ENCODE measurements at regions not wholly inside any gene's neighbourhood (a gene's known extent, or its start where the extent isn't known, plus 50 kb on each side); places are given as distances from the start of the nearest gene placed in this dataset.

DNA sequence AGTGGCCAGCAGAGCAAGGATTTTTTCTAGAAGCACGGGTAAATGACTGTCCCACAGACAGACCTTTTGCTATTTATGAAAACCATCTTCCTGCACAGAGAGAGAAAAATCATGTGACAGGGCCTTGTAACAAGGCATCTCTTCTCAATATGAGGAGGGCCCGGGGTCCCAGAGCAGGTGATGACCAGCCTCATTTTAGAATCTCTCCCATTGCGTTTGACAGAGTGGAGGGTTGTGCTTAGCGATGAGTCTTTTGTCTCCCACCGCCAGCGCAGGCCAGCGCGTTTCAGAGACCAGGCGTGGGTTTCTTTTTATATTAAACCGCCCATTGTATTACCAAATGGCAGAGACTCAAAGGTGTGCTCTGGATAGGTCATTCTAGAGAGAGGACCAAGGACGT, 97.4 kb upstream of the UBL3 start:
- no peaks in the 10 kb centered on the region for H3K79me2 ChIP-seq
- no peaks in the 10 kb centered on the region for H3K27me3 ChIP-seq (ENCODE audit: control insufficient read depth, insufficient read depth, low read length)
- no peaks in the 10 kb centered on the region for H3K9me3 ChIP-seq (ENCODE audit: control insufficient read depth, low read length)
- H3K9ac ChIP-seq: no peak overlapping the region
- H3K27ac ChIP-seq: no peak overlapping the region
- H3K4me3 ChIP-seq (ENCODE audit: low read depth, low read length): no peak overlapping the region
- no peak overlapping the region for H2AFZ ChIP-seq
- H3K4me2 ChIP-seq (ENCODE audit: low read length): no peak overlapping the region
- no peaks in the 10 kb centered on the region for H3K36me3 ChIP-seq (ENCODE audit: control insufficient read depth, insufficient read depth, low read length)
- TF ChIP-seq, protein P1, sequence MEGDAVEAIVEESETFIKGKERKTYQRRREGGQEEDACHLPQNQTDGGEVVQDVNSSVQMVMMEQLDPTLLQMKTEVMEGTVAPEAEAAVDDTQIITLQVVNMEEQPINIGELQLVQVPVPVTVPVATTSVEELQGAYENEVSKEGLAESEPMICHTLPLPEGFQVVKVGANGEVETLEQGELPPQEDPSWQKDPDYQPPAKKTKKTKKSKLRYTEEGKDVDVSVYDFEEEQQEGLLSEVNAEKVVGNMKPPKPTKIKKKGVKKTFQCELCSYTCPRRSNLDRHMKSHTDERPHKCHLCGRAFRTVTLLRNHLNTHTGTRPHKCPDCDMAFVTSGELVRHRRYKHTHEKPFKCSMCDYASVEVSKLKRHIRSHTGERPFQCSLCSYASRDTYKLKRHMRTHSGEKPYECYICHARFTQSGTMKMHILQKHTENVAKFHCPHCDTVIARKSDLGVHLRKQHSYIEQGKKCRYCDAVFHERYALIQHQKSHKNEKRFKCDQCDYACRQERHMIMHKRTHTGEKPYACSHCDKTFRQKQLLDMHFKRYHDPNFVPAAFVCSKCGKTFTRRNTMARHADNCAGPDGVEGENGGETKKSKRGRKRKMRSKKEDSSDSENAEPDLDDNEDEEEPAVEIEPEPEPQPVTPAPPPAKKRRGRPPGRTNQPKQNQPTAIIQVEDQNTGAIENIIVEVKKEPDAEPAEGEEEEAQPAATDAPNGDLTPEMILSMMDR (IDR thresholded peaks at IDR 0.05): no peak
- no peaks in the 10 kb centered on the region for H3K4me1 ChIP-seq

DNA sequence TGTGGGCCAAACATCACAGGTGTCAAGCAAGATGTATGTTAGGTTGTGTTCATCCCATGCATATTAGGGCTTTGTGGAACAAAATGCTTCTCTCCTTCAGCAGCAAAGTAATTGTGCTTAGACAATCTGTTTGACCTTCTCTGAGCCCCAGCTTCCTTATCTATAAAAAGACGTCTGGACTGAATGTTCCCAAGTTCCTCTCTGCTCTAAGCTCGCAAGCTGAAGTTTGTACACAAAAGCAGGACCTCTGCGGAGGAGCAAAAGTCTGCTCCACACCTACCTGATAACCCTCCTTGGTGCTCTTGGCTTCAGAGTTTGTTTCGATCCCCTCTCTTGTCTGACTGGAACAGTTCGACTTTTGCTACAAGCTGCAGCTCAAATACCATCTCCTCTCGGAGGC, 95.7 kb upstream of the UBL3 start:
- H3K9ac ChIP-seq: no peak overlapping the region
- no peak overlapping the region for H3K4me2 ChIP-seq (ENCODE audit: low read length)
- TF ChIP-seq, protein P1 (IDR thresholded peaks at IDR 0.05): no peak
- H3K36me3 ChIP-seq (ENCODE audit: control insufficient read depth, insufficient read depth, low read length): no peaks in the 10 kb centered on the region
- no peak overlapping the region for H3K27ac ChIP-seq
- H2AFZ ChIP-seq: no peak overlapping the region
- H3K27me3 ChIP-seq (ENCODE audit: control insufficient read depth, insufficient read depth, low read length): no peaks in the 10 kb centered on the region
- no peaks in the 10 kb centered on the region for H3K79me2 ChIP-seq
- H3K4me3 ChIP-seq (ENCODE audit: low read depth, low read length): no peak overlapping the region
- no peaks in the 10 kb centered on the region for H3K4me1 ChIP-seq
- H3K9me3 ChIP-seq (ENCODE audit: control insufficient read depth, low read length): no peaks in the 10 kb centered on the region

DNA sequence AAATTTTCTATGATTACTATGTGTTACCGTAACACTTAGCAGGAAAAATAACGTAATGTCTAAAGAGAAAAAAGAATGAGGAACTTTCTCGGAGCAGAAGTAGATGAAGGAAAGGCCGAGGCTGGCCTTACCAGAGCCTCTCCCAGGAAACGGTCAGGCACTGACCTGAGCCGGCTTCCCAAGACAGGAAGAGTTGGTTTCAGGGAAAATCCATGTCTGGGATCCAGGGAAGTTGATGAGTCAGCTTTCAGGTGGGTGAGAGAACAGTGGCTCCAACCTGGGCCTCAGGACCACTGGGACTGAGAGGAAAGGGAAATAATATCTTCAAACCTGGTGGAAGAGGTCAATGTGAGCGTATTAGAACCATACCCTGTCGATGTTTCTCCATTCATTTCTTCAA, 93.3 kb upstream of the UBL3 start:
- Histone ChIP-seq H3K9me3 (ENCODE audit: control insufficient read depth, low read length) (no peaks in the 10 kb centered on the region), H3K27ac (no peak overlapping the region), H3K27me3 (ENCODE audit: control insufficient read depth, insufficient read depth, low read length) (no peaks in the 10 kb centered on the region), H3K4me1 (no peaks in the 10 kb centered on the region), H2AFZ (no peak overlapping the region), H3K36me3 (ENCODE audit: control insufficient read depth, insufficient read depth, low read length) (no peaks in the 10 kb centered on the region), H3K4me2 (ENCODE audit: low read length) (no peak overlapping the region), H3K4me3 (ENCODE audit: low read depth, low read length) (no peak overlapping the region), H3K79me2 (no peaks in the 10 kb centered on the region), H3K9ac (no peak overlapping the region)
- TF ChIP-seq, protein P1 (IDR thresholded peaks at IDR 0.05): no peak

DNA sequence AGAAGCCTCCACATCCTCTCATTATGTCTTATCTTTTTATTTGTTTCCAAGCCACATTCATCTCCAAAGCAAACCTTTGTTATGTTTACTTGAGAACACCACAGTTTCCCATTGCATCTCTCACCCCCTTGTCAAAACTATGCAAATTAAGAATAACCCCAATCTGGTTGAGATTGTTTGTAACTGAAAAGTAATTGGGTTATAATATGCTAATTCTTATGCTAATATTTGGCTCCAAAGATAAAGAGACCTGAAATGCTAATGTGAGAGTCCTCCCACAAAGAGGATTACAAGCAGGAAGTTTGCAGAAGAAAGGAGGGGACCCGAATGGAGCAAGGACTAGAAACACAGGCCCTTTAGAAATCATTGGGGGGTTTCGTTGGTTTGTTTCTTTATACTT, 92.9 kb upstream of the UBL3 start:
- Histone ChIP-seq H3K79me2 (no peaks in the 10 kb centered on the region), H2AFZ (no peak overlapping the region), H3K4me1 (no peaks in the 10 kb centered on the region), H3K9ac (no peak overlapping the region), H3K27ac (no peak overlapping the region), H3K4me2 (ENCODE audit: low read length) (no peak overlapping the region), H3K4me3 (ENCODE audit: low read depth, low read length) (no peak overlapping the region), H3K36me3 (ENCODE audit: control insufficient read depth, insufficient read depth, low read length) (no peaks in the 10 kb centered on the region), H3K27me3 (ENCODE audit: control insufficient read depth, insufficient read depth, low read length) (no peaks in the 10 kb centered on the region), H3K9me3 (ENCODE audit: control insufficient read depth, low read length) (no peaks in the 10 kb centered on the region)
- TF ChIP-seq, protein P1 (IDR thresholded peaks at IDR 0.05): no peak

DNA sequence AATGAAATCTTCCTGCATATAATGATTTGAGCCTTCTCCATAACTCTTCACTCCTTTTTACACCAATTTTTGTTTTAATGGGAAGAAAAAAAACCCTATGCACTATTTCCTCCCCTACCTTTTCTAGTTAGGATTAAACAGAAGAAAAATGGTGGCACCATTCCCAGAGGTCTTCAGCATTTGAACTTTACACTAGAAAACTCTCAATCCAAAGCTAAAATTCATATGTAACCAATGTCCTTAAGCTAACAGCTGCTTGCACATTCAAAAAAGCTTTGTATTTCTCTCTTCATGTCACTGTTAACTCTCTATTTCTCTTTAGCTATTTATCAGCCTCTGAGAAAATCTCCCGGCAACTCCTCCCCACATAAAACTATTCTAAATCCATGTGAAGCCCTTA, 90.3 kb upstream of the UBL3 start:
- Histone ChIP-seq H3K27ac (no peak overlapping the region), H3K79me2 (no peaks in the 10 kb centered on the region), H3K36me3 (ENCODE audit: control insufficient read depth, insufficient read depth, low read length) (no peaks in the 10 kb centered on the region), H3K4me3 (ENCODE audit: low read depth, low read length) (no peak overlapping the region), H3K27me3 (ENCODE audit: control insufficient read depth, insufficient read depth, low read length) (no peaks in the 10 kb centered on the region), H3K9ac (no peak overlapping the region), H2AFZ (no peak overlapping the region), H3K4me2 (ENCODE audit: low read length) (no peak overlapping the region), H3K4me1 (no peaks in the 10 kb centered on the region), H3K9me3 (ENCODE audit: control insufficient read depth, low read length) (no peaks in the 10 kb centered on the region)
- TF ChIP-seq, protein P1 (IDR thresholded peaks at IDR 0.05): no peak

All from parathyroid adenoma (tissue), 2 donors.